Sigmoid colon (tissue), 4 donors: ENCODE measurements at regions not wholly inside any gene's neighbourhood (a gene's known extent, or its start where the extent isn't known, plus 50 kb on each side); places are given as distances from the start of the nearest gene placed in this dataset.

ENCODE experiments used
- POLR2A ChIP-seq, 2 donors: fragments of 450-650 bp; IDR thresholded peaks; one replicate each; pipeline ENCODE4 v1.6.1; 2016; ENCODE audit warnings: antibody characterized with exemption in 2 of 2, mild to moderate bottlenecking in 2 of 2, moderate library complexity in 2 of 2
- POLR2AphosphoS5 ChIP-seq, 4 donors: sonication (generic); formaldehyde crosslinking; IDR thresholded peaks; one replicate each; pipeline ENCODE4 v1.6.1; 2017; ENCODE audit warnings: antibody characterized with exemption in 4 of 4
- TF ChIP-seq, protein P1 (sequence below), 4 experiments: fragments of 450-650 bp in 3 of 4; fragments of 200-600 bp in 1 of 4; IDR thresholded peaks; one replicate each; pipeline ENCODE4 v1.5.1; 2016 to 2019; ENCODE audit warnings: antibody characterized with exemption in 4 of 4, mild to moderate bottlenecking in 3 of 4, moderate library complexity in 2 of 4

DNA sequence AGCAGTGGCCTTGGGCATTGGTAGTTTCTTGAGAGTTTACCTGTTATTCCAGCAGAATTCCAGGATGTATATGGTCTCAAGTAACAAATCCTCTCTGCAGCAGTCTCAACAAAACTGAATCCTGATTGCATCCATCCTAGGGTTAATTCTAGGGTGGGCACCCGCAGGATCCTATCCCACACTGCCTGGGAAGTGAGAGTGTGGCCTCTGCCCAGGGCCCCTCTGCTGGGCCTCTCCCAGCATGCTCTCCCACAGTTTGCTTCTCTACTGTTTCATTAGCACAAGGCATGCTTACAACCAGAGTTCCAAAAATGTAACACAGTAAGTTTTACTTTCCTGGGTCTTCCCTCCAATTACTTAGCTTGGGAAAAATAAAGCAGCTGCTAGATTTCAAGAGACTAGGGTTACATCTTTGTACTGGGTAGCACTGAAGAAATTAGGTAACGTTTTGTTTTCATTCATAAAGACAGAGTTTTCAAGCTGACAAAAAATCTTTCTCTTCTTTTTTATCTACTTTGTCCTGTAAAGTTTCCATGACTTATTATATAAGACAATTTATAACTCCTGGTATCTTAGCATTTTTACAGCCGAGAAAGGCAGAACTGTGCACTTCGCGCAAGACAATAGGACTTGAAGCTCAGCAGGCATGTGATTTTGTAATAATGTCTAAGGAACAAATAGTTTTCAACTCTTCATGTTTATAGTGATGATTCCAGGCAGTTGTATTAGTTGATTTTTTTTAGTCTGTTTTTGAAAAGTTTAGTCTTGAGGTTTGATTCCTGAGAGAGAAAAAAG is 131.2 kb upstream of the PCDH18 start:
- TF ChIP-seq POLR2A (IDR thresholded peaks at IDR 0.05): no peak
- peak in 3 of 4 donors; percentile 33 to 55 (median 35) for TF ChIP-seq POLR2AphosphoS5 (IDR thresholded peaks at IDR 0.05)
- TF ChIP-seq, protein P1, sequence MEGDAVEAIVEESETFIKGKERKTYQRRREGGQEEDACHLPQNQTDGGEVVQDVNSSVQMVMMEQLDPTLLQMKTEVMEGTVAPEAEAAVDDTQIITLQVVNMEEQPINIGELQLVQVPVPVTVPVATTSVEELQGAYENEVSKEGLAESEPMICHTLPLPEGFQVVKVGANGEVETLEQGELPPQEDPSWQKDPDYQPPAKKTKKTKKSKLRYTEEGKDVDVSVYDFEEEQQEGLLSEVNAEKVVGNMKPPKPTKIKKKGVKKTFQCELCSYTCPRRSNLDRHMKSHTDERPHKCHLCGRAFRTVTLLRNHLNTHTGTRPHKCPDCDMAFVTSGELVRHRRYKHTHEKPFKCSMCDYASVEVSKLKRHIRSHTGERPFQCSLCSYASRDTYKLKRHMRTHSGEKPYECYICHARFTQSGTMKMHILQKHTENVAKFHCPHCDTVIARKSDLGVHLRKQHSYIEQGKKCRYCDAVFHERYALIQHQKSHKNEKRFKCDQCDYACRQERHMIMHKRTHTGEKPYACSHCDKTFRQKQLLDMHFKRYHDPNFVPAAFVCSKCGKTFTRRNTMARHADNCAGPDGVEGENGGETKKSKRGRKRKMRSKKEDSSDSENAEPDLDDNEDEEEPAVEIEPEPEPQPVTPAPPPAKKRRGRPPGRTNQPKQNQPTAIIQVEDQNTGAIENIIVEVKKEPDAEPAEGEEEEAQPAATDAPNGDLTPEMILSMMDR (IDR thresholded peaks at IDR 0.05): no peak
